Fibroblast of villous mesenchyme (primary cell): ENCODE measurements at regions not wholly inside any gene's neighbourhood (a gene's known extent, or its start where the extent isn't known, plus 50 kb on each side); places are given as distances from the start of the nearest gene placed in this dataset.

Experiments
- DNase-seq: peaks from one replicate; pipeline ENCODE4 v3.0.0-alpha.2; 2010; ENCODE audit warnings: low read depth
- H3K4me3 ChIP-seq: 2 replicates; pipeline ENCODE4 v1.5.1; 2011; ENCODE audit warnings: low read depth, mild to moderate bottlenecking, low read length
- CTCF ChIP-seq: IDR thresholded peaks from 2 replicates; pipeline ENCODE4 v1.5.1; 2012; ENCODE audit warnings: low read depth, mild to moderate bottlenecking, low read length; ENCODE audit not compliant: insufficient read depth

- no peak for DNase-seq
- TF ChIP-seq CTCF, result no peak
- H3K4me3 ChIP-seq, result no peak overlapping the region
Observed at GRCh38 chr5:84506625-84507024, 121.9 kb upstream of the EDIL3 start.

GRCh38 chr5:84494453-84494852 is 109.8 kb upstream of the EDIL3 start:
- TF ChIP-seq CTCF, result no peak
- DNase-seq, result peak; percentile 6
- no peak overlapping the region for H3K4me3 ChIP-seq

GRCh38 chr5:84487963-84488362 is 103.3 kb upstream of the EDIL3 start:
- no peak overlapping the region for H3K4me3 ChIP-seq

GRCh38 chr5:84480873-84481637 is 96.4 kb upstream of the EDIL3 start:
- TF ChIP-seq CTCF, result no peak

More at GRCh38 chr5:84487963-84488362, 103.3 kb upstream of the EDIL3 start:
- no peak for TF ChIP-seq CTCF
- peak; percentile 34 for DNase-seq

GRCh38 chr5:84478603-84479002 is 93.9 kb upstream of the EDIL3 start:
- H3K4me3 ChIP-seq, result no peak overlapping the region
- no peak for DNase-seq
- no peak for TF ChIP-seq CTCF

More at GRCh38 chr5:84480873-84481637, 96.4 kb upstream of the EDIL3 start:
- DNase-seq, result no peak
- H3K4me3 ChIP-seq, result no peak overlapping the region

- no peak for TF ChIP-seq CTCF
- no peak for DNase-seq
- H3K4me3 ChIP-seq, result no peak overlapping the region
Observed at GRCh38 chr5:84477485-84477884, 92.8 kb upstream of the EDIL3 start.

- TF ChIP-seq CTCF, result no peak
- H3K4me3 ChIP-seq, result no peak overlapping the region
- no peak for DNase-seq
Observed at GRCh38 chr5:84474126-84474525, 89.4 kb upstream of the EDIL3 start.
